Ascending aorta (tissue), 2 donors: ENCODE measurements at regions not wholly inside any gene's neighbourhood (a gene's known extent, or its start where the extent isn't known, plus 50 kb on each side); places are given as distances from the start of the nearest gene placed in this dataset.
A peak's percentile ranks its signal among the peaks of the same experiment; 100 is the strongest.

Source experiments
- DNase-seq, 2 donors: peaks; one replicate each; pipeline ENCODE4 v3.0.0-alpha.2; 2019; ENCODE audit warnings: low spot score in 2 of 2
- H3K27ac ChIP-seq, 2 donors: fragments of 200-600 bp; sonication (generic); one replicate each; pipeline ENCODE4 v1.5.1; 2016 to 2017; ENCODE audit warnings: mild to moderate bottlenecking in 1 of 2
- H3K27me3 ChIP-seq: fragments of 200-600 bp; sonication (generic); one replicate; pipeline ENCODE4 v1.5.1; 2017
- H3K36me3 ChIP-seq, 2 donors: fragments of 200-600 bp; sonication (generic); one replicate each; pipeline ENCODE4 v1.5.1; 2016
- H3K4me1 ChIP-seq, 2 donors: fragments of 200-600 bp; sonication (generic); one replicate each; pipeline ENCODE4 v1.5.1; 2016 to 2017; ENCODE audit warnings: mild to moderate bottlenecking in 1 of 2
- H3K4me3 ChIP-seq, 2 donors: fragments of 200-600 bp; sonication (generic); one replicate each; pipeline ENCODE4 v1.5.1; 2016 to 2017; ENCODE audit warnings: mild to moderate bottlenecking in 1 of 2
- H3K9me3 ChIP-seq, 2 donors: fragments of 200-600 bp; sonication (generic); one replicate each; pipeline ENCODE4 v1.5.1; 2016
- intact Hi-C: fragments of 100-400 bp; cut with DNase I; formaldehyde crosslinking; loops from one replicate; pipeline ENCODE4 v1.15.1; 2023
- TF ChIP-seq, protein P1 (sequence below), 3 experiments: fragments of 200-600 bp in 2 of 3; fragments of 450-650 bp in 1 of 3; sonication (generic) in 2 of 3; IDR thresholded peaks; one replicate each; pipeline ENCODE4 v1.5.1; 2016 to 2019; ENCODE audit warnings: antibody characterized with exemption in 3 of 3, mild to moderate bottlenecking in 1 of 3, moderate library complexity in 1 of 3

DNA sequence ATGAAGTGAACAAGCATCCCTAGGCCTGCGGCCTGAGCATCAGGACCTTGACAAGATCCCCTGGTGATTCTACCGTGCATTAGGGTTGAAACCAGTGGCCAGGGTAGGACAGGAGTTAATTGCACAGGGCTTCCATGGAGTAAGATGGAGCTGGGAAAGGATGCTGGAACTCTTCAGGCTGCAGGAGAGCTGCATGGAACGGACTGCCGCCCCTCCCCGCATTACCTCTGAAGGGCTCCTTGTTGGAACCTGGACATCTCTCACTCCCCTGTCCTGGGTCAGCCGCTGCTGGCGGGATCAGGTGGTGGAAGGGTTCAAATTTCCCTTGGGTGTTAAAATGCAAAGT lies 156.6 kb upstream of the ID2 start:
- H3K9me3 ChIP-seq = no peaks in the 10 kb centered on the region
- no peak overlapping the region for H3K27ac ChIP-seq
- H3K27me3 ChIP-seq = no peaks in the 10 kb centered on the region
- TF ChIP-seq, protein P1, sequence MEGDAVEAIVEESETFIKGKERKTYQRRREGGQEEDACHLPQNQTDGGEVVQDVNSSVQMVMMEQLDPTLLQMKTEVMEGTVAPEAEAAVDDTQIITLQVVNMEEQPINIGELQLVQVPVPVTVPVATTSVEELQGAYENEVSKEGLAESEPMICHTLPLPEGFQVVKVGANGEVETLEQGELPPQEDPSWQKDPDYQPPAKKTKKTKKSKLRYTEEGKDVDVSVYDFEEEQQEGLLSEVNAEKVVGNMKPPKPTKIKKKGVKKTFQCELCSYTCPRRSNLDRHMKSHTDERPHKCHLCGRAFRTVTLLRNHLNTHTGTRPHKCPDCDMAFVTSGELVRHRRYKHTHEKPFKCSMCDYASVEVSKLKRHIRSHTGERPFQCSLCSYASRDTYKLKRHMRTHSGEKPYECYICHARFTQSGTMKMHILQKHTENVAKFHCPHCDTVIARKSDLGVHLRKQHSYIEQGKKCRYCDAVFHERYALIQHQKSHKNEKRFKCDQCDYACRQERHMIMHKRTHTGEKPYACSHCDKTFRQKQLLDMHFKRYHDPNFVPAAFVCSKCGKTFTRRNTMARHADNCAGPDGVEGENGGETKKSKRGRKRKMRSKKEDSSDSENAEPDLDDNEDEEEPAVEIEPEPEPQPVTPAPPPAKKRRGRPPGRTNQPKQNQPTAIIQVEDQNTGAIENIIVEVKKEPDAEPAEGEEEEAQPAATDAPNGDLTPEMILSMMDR (IDR thresholded peaks at IDR 0.05) = no peak
- H3K4me3 ChIP-seq = no peak overlapping the region
- H3K4me1 ChIP-seq = no peaks in the 10 kb centered on the region
- intact Hi-C loops = no loop called here
- no peak for DNase-seq
- no peaks in the 10 kb centered on the region for H3K36me3 ChIP-seq

DNA sequence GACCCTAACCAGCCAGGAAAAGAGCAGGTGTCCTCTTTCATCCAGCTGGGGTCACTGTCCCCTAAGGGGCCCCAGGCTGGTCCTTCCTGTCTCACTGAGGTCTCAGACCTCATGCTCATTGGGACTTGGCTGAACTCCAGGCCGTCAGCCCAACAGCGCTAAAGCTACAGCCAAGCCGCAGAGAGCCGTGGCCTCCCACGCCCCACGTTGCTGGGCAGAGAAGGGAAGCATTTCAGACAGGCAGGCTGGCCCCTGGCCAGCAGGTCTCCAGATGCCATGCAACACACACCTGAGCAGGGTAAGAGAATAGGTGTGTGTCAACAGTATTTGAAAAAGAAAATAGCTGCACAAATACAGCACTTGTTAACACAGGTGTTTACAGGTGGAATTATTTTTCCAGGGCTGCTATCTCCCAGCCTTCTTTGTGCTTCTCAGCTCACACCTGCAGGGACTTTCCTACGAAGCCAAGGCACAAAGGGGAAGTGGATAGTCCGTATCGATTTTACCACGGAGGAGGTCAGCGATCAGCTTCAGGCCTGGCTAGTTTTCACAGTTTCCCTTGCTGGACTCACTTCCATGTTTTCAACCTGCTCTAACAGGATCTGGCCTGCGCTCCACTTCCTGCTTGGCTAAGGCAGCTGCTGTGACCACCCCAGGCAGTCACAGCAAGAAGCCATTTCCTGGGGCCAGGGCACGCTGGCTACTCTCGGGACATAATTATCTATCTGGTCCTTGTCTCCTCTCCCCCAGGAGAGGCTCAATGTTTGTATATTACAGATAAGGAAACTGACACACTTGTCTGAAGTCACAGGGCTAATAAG lies 156.1 kb upstream of the ID2 start:
- H3K36me3 ChIP-seq = no peaks in the 10 kb centered on the region
- intact Hi-C loops = no loop called here
- no peaks in the 10 kb centered on the region for H3K4me1 ChIP-seq
- TF ChIP-seq, protein P1 (IDR thresholded peaks at IDR 0.05) = peak in 1 of 3 experiments; percentile 14
- no peak overlapping the region for H3K27ac ChIP-seq
- no peaks in the 10 kb centered on the region for H3K27me3 ChIP-seq
- H3K4me3 ChIP-seq = no peak overlapping the region
- DNase-seq = peak in 1 of 2 donors; percentile 80
- H3K9me3 ChIP-seq = no peaks in the 10 kb centered on the region

DNA sequence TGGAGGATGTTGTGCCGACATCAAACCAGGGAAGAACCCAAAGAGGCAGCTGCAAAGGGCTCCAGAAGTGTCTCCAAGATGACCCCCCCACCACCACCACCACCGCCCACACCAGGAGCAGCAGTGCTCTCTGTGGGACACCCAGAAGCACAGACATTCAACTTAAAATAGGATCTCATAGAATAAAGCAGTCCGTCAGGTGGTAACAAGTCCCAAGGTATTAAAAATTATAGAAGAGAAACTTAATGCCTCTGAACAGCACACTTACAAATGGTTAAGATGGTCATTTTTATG lies 155.5 kb upstream of the ID2 start:
- Histone ChIP-seq H3K9me3 (peaks cover 2 to 6% of the 10 kb centered on the region in 2 donors), H3K4me3 (no peak overlapping the region), H3K4me1 (no peaks in the 10 kb centered on the region), H3K36me3 (no peaks in the 10 kb centered on the region), H3K27me3 (no peaks in the 10 kb centered on the region), H3K27ac (no peak overlapping the region)
- TF ChIP-seq, protein P1 (IDR thresholded peaks at IDR 0.05) = no peak
- DNase-seq = no peak
- intact Hi-C loops = no loop called here

DNA sequence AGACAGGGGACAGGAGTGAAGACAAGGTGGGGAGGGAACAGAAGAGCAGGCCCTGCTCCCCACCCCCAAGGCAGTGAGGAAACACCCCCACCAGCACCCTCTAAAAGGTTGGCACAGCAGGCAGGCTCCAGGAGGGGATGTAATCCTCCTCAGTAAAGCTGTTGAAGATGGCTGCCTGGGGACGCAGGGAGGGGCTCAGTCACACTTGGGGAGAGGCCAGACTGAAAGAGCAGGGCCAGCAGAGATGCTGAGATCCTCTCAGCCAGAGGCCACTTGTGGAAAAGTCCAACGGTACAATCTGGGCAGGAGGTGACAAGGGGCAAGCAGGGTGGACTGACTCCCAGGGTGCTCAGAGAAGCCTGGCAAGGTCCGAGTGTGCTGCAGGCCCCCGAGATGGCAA lies 154.8 kb upstream of the ID2 start:
- Histone ChIP-seq H3K27ac (no peak overlapping the region), H3K4me3 (no peak overlapping the region), H3K36me3 (no peaks in the 10 kb centered on the region), H3K9me3 (peaks cover 9 to 11% of the 10 kb centered on the region in 2 donors), H3K4me1 (no peaks in the 10 kb centered on the region), H3K27me3 (no peaks in the 10 kb centered on the region)
- intact Hi-C loops = no loop called here
- DNase-seq = no peak
- TF ChIP-seq, protein P1 (IDR thresholded peaks at IDR 0.05) = no peak

DNA sequence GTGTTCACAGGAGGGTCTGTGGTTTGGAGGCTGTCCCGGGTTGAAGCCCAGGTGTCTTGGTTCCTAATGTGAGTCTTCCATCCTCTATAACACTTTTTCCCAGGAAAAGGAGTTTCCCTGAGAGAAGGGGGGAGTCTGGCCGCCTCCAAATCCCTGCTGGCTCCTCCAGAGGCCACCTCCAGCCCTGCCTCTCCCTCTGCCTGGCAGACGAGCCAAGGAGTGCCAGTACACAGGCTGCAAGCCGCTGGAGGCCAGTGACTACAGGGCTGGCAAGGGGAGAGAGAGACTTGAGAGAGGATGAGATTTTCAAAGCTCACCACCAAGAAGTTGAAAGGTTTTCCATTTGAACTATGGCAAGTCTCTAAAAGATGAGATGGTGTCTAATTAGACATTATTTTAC lies 154.2 kb upstream of the ID2 start:
- no peaks in the 10 kb centered on the region for H3K4me1 ChIP-seq
- H3K4me3 ChIP-seq = no peak overlapping the region
- intact Hi-C loops = no loop called here
- TF ChIP-seq, protein P1 (IDR thresholded peaks at IDR 0.05) = no peak
- no peak for DNase-seq
- H3K27me3 ChIP-seq = no peaks in the 10 kb centered on the region
- H3K9me3 ChIP-seq = peaks cover 9 to 15% of the 10 kb centered on the region in 2 donors
- H3K36me3 ChIP-seq = no peaks in the 10 kb centered on the region
- H3K27ac ChIP-seq = no peak overlapping the region

DNA sequence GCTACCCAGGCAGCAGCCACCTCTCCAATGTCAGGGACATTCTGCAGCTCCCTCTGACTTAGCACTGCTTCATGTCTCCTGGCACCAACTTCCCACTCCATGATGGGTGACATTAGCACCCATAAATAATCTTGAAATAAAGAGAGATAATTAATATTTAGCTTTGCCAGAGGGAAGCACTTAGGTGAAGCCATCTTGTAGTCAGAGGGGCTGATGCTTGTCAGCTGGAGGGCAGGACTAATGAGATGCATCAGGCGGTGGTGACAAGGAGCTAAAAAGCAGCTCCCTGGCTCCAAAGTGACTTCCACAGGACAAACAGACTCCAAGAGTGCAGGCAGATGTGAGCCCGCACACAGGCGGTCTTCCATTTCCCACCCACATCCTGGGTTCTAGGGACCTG lies 153.0 kb upstream of the ID2 start:
- DNase-seq = no peak
- Histone ChIP-seq H3K27ac (no peak overlapping the region), H3K9me3 (peaks cover 9 to 18% of the 10 kb centered on the region in 2 donors), H3K36me3 (no peaks in the 10 kb centered on the region), H3K4me3 (no peak overlapping the region), H3K4me1 (no peaks in the 10 kb centered on the region), H3K27me3 (no peaks in the 10 kb centered on the region)
- TF ChIP-seq, protein P1 (IDR thresholded peaks at IDR 0.05) = no peak
- intact Hi-C loops = no loop called here
